NCI-H82 (cell line): ENCODE measurements at regions not wholly inside any gene's neighbourhood (a gene's known extent, or its start where the extent isn't known, plus 50 kb on each side); places are given as distances from the start of the nearest gene placed in this dataset.
"Not testable (repeated sequence)": the region's sequence is repeated elsewhere in the genome, so short reads cannot be mapped to it uniquely, and the experiment has no call there.

Source experiments
- DNase-seq: peaks from one replicate; lab custom pipeline; 2025; lab: John Stamatoyannopoulos, UW

- not testable (repeated sequence) for DNase-seq
Observed at GRCh38 chr20:53644108-53644507, 50.5 kb upstream of the ZNF217 start.
